H1 (cell line): ENCODE measurements at regions not wholly inside any gene's neighbourhood (a gene's known extent, or its start where the extent isn't known, plus 50 kb on each side); places are given as distances from the start of the nearest gene placed in this dataset.

Experiments used
- CTCF ChIA-PET: fragments of 300-600 bp; sonication (Branson Sonifier 250); formaldehyde crosslinking; loops from one replicate; lab custom pipeline; 2021; ENCODE audit not compliant: partially characterized antibody; lab: Charles Lee
- POLR2A ChIA-PET: fragments of 300-600 bp; sonication (Branson Sonifier 250); formaldehyde crosslinking; loops from one replicate; lab custom pipeline; 2021; ENCODE audit warnings: inconsistent platforms; ENCODE audit not compliant: partially characterized antibody; lab: Charles Lee
- DNase-seq, 2 experiments: peaks; one replicate each; pipeline versions ENCODE4 v3.0.0 to v3.0.0-alpha.2; 2010 to 2022; ENCODE audit warnings: low spot score in 2 of 2, low read depth in 1 of 2, mixed read lengths in 1 of 2
- FAIRE-seq: peaks from 2 replicates; lab custom pipeline; 2011; peaks lifted over from hg19 to GRCh38; lab: Jason Lieb, UNC
- H2AFZ ChIP-seq: 2 replicates; pipeline ENCODE4 v1.8.1; 2012; ENCODE audit warnings: low read length, inconsistent platforms
- H2AK5ac ChIP-seq: 2 replicates; pipeline ENCODE4 v1.6.1; 2013; ENCODE audit warnings: low read depth, low read length
- H2BK120ac ChIP-seq: replicated peaks from 2 replicates; pipeline ENCODE3; 2013; ENCODE audit warnings: low read depth, low read length, inconsistent platforms
- H2BK12ac ChIP-seq: 2 replicates; pipeline ENCODE4 v1.6.1; 2013; ENCODE audit warnings: low read depth, low read length
- H2BK15ac ChIP-seq: 2 replicates; pipeline ENCODE4 v1.6.1; 2013; ENCODE audit warnings: low read length
- H2BK20ac ChIP-seq: 2 replicates; pipeline ENCODE4 v1.6.1; 2013; ENCODE audit warnings: low read length
- H2BK5ac ChIP-seq: 2 replicates; pipeline ENCODE4 v1.6.1; 2013; ENCODE audit warnings: low read depth, low read length
- H3K14ac ChIP-seq: 2 replicates; pipeline ENCODE4 v1.6.1; 2013; ENCODE audit warnings: inconsistent platforms; ENCODE audit not compliant: insufficient read length
- H3K18ac ChIP-seq: 2 replicates; pipeline ENCODE4 v1.6.1; 2013; ENCODE audit warnings: low read length; ENCODE audit errors: extremely low read depth
- H3K23ac ChIP-seq: 2 replicates; pipeline ENCODE4 v1.6.1; 2013; ENCODE audit warnings: inconsistent platforms; ENCODE audit not compliant: insufficient read length
- H3K23me2 ChIP-seq: 2 replicates; pipeline ENCODE4 v1.6.1; 2013; ENCODE audit warnings: low read depth, low read length
- H3K27ac ChIP-seq: 2 replicates; pipeline ENCODE4 v1.6.1; 2011; ENCODE audit warnings: low read depth, low read length, inconsistent platforms
- H3K27me3 ChIP-seq, 4 experiments: replicated peaks in 1 of 4; 1 replicate in 1 of 4; 2 replicates in 3 of 4; pipeline versions ENCODE4 v1.6.1 to v1.8.1; 2011 to 2013; ENCODE audit warnings: low read length in 3 of 4, mild to moderate bottlenecking in 3 of 4, inconsistent platforms in 2 of 4, mixed read lengths in 2 of 4, moderate library complexity in 1 of 4; ENCODE audit not compliant: control insufficient read depth in 3 of 4, insufficient read depth in 3 of 4; ENCODE audit errors: extremely low read depth in 1 of 4
- H3K36me3 ChIP-seq, 4 experiments: 2 replicates each; pipeline versions ENCODE4 v1.6.1 to v1.8.1; 2011 to 2013; ENCODE audit warnings: mild to moderate bottlenecking in 4 of 4, low read length in 3 of 4, moderate library complexity in 2 of 4, control low read depth in 1 of 4, inconsistent platforms in 1 of 4; ENCODE audit not compliant: insufficient read depth in 4 of 4, control insufficient read depth in 2 of 4
- H3K4ac ChIP-seq: replicated peaks from 2 replicates; pipeline ENCODE3; 2013; ENCODE audit warnings: low read length, low read depth, mixed read lengths, inconsistent platforms; ENCODE audit not compliant: insufficient read length
- H3K4me1 ChIP-seq, 4 experiments: replicated peaks in 1 of 4; 1 replicate in 1 of 4; 2 replicates in 3 of 4; pipeline versions ENCODE4 v1.6.1 to v1.8.1; 2011 to 2013; ENCODE audit warnings: low read length in 3 of 4, inconsistent platforms in 2 of 4, mixed read lengths in 1 of 4; ENCODE audit not compliant: insufficient read depth in 4 of 4, control insufficient read depth in 3 of 4
- H3K4me2 ChIP-seq, 2 experiments: 2 replicates each; pipeline versions ENCODE4 v1.6.1 to v1.8.1; 2011 to 2013; ENCODE audit warnings: low read depth in 2 of 2, low read length in 2 of 2, control low read depth in 1 of 2, inconsistent platforms in 1 of 2, mild to moderate bottlenecking in 1 of 2; ENCODE audit not compliant: insufficient read depth in 1 of 2
- H3K4me3 ChIP-seq, 4 experiments: fragments of 200-600, 300-600 bp in 1 of 4; sonication (generic), shearing (Covaris generic), sonication (Bioruptor Twin) in 1 of 4; 2 replicates each; pipeline versions ENCODE4 v1.5.1 to v1.8.1; 2011 to 2016; ENCODE audit warnings: low read length in 4 of 4, low read depth in 3 of 4, control low read depth in 2 of 4, inconsistent platforms in 2 of 4, mild to moderate bottlenecking in 2 of 4, mixed read lengths in 1 of 4, moderate library complexity in 1 of 4; ENCODE audit not compliant: insufficient read depth in 2 of 4; ENCODE audit errors: extremely low read depth in 1 of 4
- H3K56ac ChIP-seq: replicated peaks from 2 replicates; pipeline ENCODE3; 2013; ENCODE audit warnings: low read depth, mild to moderate bottlenecking, mixed read lengths, low read length, inconsistent platforms; ENCODE audit not compliant: insufficient read length
- H3K79me1 ChIP-seq: 2 replicates; pipeline ENCODE4 v1.6.1; 2013; ENCODE audit warnings: low read depth, low read length, control low read depth
- H3K79me2 ChIP-seq, 2 experiments: 2 replicates each; pipeline versions ENCODE4 v1.6.1 to v1.8.1; 2012 to 2013; ENCODE audit warnings: low read length in 2 of 2, mild to moderate bottlenecking in 2 of 2, inconsistent platforms in 1 of 2; ENCODE audit not compliant: insufficient read depth in 2 of 2, control insufficient read depth in 1 of 2
- H3K9ac ChIP-seq, 4 experiments: replicated peaks in 1 of 4; 1 replicate in 1 of 4; 2 replicates in 3 of 4; pipeline versions ENCODE4 v1.6.1 to v1.8.1; 2011 to 2013; ENCODE audit warnings: low read depth in 3 of 4, low read length in 3 of 4, control low read depth in 2 of 4, mild to moderate bottlenecking in 2 of 4, moderate library complexity in 2 of 4, inconsistent platforms in 1 of 4; ENCODE audit errors: extremely low read depth in 1 of 4
- H3K9me3 ChIP-seq, 2 experiments: 2 replicates each; pipeline versions ENCODE4 v1.6.1 to v1.8.1; 2012 to 2013; ENCODE audit warnings: mild to moderate bottlenecking in 2 of 2, moderate library complexity in 2 of 2, control low read depth in 1 of 2, inconsistent platforms in 1 of 2, low read depth in 1 of 2, low read length in 1 of 2, mixed read lengths in 1 of 2; ENCODE audit not compliant: insufficient read depth in 2 of 2
- H4K20me1 ChIP-seq, 2 experiments: replicated peaks in 1 of 2; 2 replicates each; pipeline versions ENCODE3 to v1.8.1; 2011 to 2013; ENCODE audit warnings: inconsistent platforms in 2 of 2, low read length in 2 of 2, mild to moderate bottlenecking in 1 of 2; ENCODE audit not compliant: insufficient read depth in 2 of 2, control insufficient read depth in 1 of 2
- H4K5ac ChIP-seq: 2 replicates; pipeline ENCODE4 v1.6.1; 2013; ENCODE audit warnings: low read length, low read depth, mixed read lengths, inconsistent platforms; ENCODE audit not compliant: insufficient read length
- H4K8ac ChIP-seq: 2 replicates; pipeline ENCODE4 v1.8.0; 2013; ENCODE audit warnings: mild to moderate bottlenecking, moderate library complexity, low read length, inconsistent platforms; ENCODE audit not compliant: insufficient read depth; ENCODE audit errors: extremely low read depth
- H4K91ac ChIP-seq: replicated peaks from 2 replicates; pipeline ENCODE3; 2013; ENCODE audit warnings: low read length, mixed read lengths, inconsistent platforms; ENCODE audit not compliant: insufficient read length
- RFX5 ChIP-seq: IDR thresholded peaks from 2 replicates; pipeline ENCODE4 v1.6.1; 2011; ENCODE audit warnings: low read depth, low read length, improper control_type of control experiment, borderline replicate concordance
- RNF2 ChIP-seq: fragments of 200-900, 300-1000 bp; sonication (generic); IDR thresholded peaks from 2 replicates; pipeline ENCODE4 v1.7.1; 2016; ENCODE audit warnings: borderline replicate concordance, low read depth, mild to moderate bottlenecking, antibody characterized with exemption, low read length; ENCODE audit not compliant: poor library complexity, severe bottlenecking; ENCODE audit errors: missing control alignments
- SIN3A ChIP-seq, 2 experiments: IDR thresholded peaks in 1 of 2; conservative IDR thresholded peaks in 1 of 2; 2 replicates each; pipeline ENCODE4 v1.6.1; 2011 to 2012; ENCODE audit warnings: low read length in 2 of 2, improper control_type of control experiment in 1 of 2, low read depth in 1 of 2, mild to moderate bottlenecking in 1 of 2
- ZNF274 ChIP-seq: IDR thresholded peaks from 2 replicates; pipeline ENCODE4 v1.7.0; 2012; ENCODE audit warnings: low read length, borderline replicate concordance; ENCODE audit errors: extremely low read depth
- WGBS, 2 experiments: shearing (Covaris generic) in 1 of 2; methylation state at CpG; one replicate each; pipeline versions ENCODE4 v1.1.6 to v1.1.7; 2013 to 2015; ENCODE audit warnings: low lambda C conversion rate in 2 of 2, mixed read lengths in 2 of 2, inconsistent platforms in 1 of 2, low coverage in 1 of 2, missing lambda C conversion rate in 1 of 2; ENCODE audit not compliant: insufficient replicate concordance in 2 of 2, insufficient coverage in 1 of 2, insufficient read length in 1 of 2; ENCODE audit errors: extremely low coverage in 1 of 2, missing lambda C conversion rate in 1 of 2; 5-methylcytosine and 5-hydroxymethylcytosine counted together

DNA sequence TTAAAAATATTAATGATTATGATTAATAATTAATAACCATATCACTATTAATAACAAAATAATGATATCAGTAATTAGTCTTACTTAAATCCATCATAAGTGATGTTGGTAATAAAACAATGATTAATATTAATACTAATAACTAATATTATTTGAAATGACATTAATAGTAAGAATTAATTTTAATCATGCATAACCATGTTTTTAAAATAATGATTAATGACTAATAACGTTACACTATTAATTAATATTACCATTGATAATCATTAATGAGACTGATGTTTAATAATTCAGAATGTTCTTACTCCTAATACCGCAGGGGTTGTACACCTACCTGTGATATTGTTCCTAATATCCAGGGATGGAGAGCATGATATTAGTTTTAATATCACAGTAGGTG lies 53.4 kb upstream of the FRG2C start:
- H3K18ac ChIP-seq: no peak overlapping the region
- ChIA-PET POLR2A (no interaction called here), CTCF (no interaction called here)
- H3K9me3 ChIP-seq: no peaks in the 10 kb centered on the region
- H3K4me2 ChIP-seq: no peak overlapping the region
- no peak overlapping the region for H4K5ac ChIP-seq
- H2BK20ac ChIP-seq: no peak overlapping the region
- no peak overlapping the region for H3K14ac ChIP-seq
- no peak for FAIRE-seq
- H3K23me2 ChIP-seq: no peaks in the 10 kb centered on the region
- H4K91ac ChIP-seq: no peak overlapping the region
- H2BK15ac ChIP-seq: no peak overlapping the region
- no peak overlapping the region for H3K56ac ChIP-seq
- no peak overlapping the region for H2BK5ac ChIP-seq
- H3K36me3 ChIP-seq: no peaks in the 10 kb centered on the region
- H3K79me1 ChIP-seq: no peaks in the 10 kb centered on the region
- TF ChIP-seq SIN3A (conservative IDR thresholded peaks at IDR 0.05 in 1 of 2, IDR thresholded peaks at IDR 0.05 in 1 of 2; ENCODE audit: low read depth in 1 of 2, low read length in 2 of 2) (no peak), RFX5 (no peak), RNF2 (no peak), ZNF274 (no peak)
- H2AFZ ChIP-seq: no peak overlapping the region
- 81% methylated on average over 2 of the region's 2 CpGs; no CpG with 5 or more reads in 1 of the 2 experiments for WGBS, 2 experiments
- no peak overlapping the region for H3K4me3 ChIP-seq
- H4K20me1 ChIP-seq: no peaks in the 10 kb centered on the region
- DNase-seq: no peak
- H3K4me1 ChIP-seq: no peaks in the 10 kb centered on the region
- no peaks in the 10 kb centered on the region for H3K27me3 ChIP-seq
- no peak overlapping the region for H3K9ac ChIP-seq
- H3K27ac ChIP-seq: no peak overlapping the region
- no peak overlapping the region for H4K8ac ChIP-seq
- H3K79me2 ChIP-seq: no peaks in the 10 kb centered on the region
- no peak overlapping the region for H2BK12ac ChIP-seq
- no peak overlapping the region for H2BK120ac ChIP-seq
- no peak overlapping the region for H3K4ac ChIP-seq
- H2AK5ac ChIP-seq: no peak overlapping the region
- no peak overlapping the region for H3K23ac ChIP-seq
